Epithelial cell of proximal tubule (primary cell): ENCODE measurements at regions not wholly inside any gene's neighbourhood (a gene's known extent, or its start where the extent isn't known, plus 50 kb on each side); places are given as distances from the start of the nearest gene placed in this dataset.
"Not testable (repeated sequence)": the region's sequence is repeated elsewhere in the genome, so short reads cannot be mapped to it uniquely, and the experiment has no call there.

Source experiments
- DNase-seq: peaks from one replicate; pipeline ENCODE4 v3.0.0-alpha.2; 2011; ENCODE audit warnings: low read depth
- H3K4me3 ChIP-seq: 2 replicates; pipeline ENCODE4 v1.5.1; 2011; ENCODE audit warnings: low read depth, mild to moderate bottlenecking, low read length
- TF ChIP-seq, protein P1 (sequence below): conservative IDR thresholded peaks from 2 replicates; pipeline ENCODE4 v1.5.1; 2012; ENCODE audit warnings: low read depth, mild to moderate bottlenecking, low read length

GRCh38 chr2:15820927-15821326, 119.4 kb upstream of the MYCN start:
- no peak overlapping the region for H3K4me3 ChIP-seq
- no peak for DNase-seq
- TF ChIP-seq, protein P1, sequence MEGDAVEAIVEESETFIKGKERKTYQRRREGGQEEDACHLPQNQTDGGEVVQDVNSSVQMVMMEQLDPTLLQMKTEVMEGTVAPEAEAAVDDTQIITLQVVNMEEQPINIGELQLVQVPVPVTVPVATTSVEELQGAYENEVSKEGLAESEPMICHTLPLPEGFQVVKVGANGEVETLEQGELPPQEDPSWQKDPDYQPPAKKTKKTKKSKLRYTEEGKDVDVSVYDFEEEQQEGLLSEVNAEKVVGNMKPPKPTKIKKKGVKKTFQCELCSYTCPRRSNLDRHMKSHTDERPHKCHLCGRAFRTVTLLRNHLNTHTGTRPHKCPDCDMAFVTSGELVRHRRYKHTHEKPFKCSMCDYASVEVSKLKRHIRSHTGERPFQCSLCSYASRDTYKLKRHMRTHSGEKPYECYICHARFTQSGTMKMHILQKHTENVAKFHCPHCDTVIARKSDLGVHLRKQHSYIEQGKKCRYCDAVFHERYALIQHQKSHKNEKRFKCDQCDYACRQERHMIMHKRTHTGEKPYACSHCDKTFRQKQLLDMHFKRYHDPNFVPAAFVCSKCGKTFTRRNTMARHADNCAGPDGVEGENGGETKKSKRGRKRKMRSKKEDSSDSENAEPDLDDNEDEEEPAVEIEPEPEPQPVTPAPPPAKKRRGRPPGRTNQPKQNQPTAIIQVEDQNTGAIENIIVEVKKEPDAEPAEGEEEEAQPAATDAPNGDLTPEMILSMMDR = no peak

GRCh38 chr2:15822151-15823044, 118.0 kb upstream of the MYCN start:
- H3K4me3 ChIP-seq = no peak overlapping the region
- TF ChIP-seq, protein P1 = no peak
- DNase-seq = no peak

DNA sequence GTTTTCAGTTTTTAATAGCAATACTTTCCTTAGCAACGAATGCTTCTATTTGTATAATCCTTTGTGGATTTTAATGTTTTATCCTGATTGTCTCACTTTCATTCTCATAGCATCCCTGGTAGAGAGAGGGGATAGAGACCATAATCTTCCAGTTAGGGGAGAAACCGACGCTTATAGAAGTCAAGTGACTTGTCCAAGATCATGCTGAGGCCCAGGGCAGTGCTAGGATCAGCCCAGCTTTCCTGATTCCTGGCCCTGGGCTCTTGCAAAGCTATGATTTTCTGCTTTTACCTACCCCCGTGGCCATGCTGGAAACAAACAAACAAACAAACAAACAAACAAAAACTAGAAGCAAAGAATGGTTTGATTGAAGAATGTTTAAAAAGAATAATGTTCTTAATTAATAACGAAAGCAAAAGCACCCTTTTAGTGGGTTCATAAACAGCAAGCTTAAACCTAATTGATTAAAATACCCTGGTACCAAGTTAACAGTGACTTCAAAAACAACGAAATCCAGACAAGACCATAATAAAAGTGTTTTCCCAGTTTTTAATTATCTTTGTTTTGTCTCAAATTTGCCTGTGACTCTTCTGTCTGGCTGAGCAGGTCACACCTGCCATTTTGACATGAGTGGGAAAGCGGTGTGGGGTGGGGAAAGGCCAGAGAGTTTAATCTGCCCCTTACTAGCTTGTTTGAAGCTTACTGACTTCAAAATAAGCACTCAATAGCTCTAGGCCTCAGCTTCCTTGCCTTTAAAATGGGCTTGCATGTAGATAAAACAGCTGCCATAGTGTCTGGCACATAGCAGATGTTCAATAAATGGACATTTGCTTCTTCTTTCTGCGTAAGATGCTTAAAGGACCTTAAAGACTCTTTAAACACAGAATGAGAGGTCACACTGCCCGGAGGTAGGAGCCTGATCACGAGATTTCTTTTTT, 116.6 kb upstream of the MYCN start:
- no peak for DNase-seq
- TF ChIP-seq, protein P1 = no peak
- no peak overlapping the region for H3K4me3 ChIP-seq

- DNase-seq, H3K4me3 ChIP-seq: not testable (repeated sequence)
Observed at GRCh38 chr2:15824467-15824866, 115.9 kb upstream of the MYCN start.

GRCh38 chr2:15825276-15825980, 114.9 kb upstream of the MYCN start:
- no peak overlapping the region for H3K4me3 ChIP-seq
- TF ChIP-seq, protein P1 = no peak
- DNase-seq = no peak

- H3K4me3 ChIP-seq = no peak overlapping the region
- TF ChIP-seq, protein P1 = no peak
- DNase-seq = no peak
Observed at GRCh38 chr2:15826273-15826717, 114.1 kb upstream of the MYCN start.

- TF ChIP-seq, protein P1 = no peak
Observed at GRCh38 chr2:15827001-15827400, 113.3 kb upstream of the MYCN start.

More at GRCh38 chr2:15827001-15827400, 113.3 kb upstream of the MYCN start:
- H3K4me3 ChIP-seq = no peak overlapping the region
- DNase-seq = no peak
